Stomach (tissue), 8 donors: ENCODE measurements at regions not wholly inside any gene's neighbourhood (a gene's known extent, or its start where the extent isn't known, plus 50 kb on each side); places are given as distances from the start of the nearest gene placed in this dataset.

Experiments
- DNase-seq, 2 donors: peaks; one replicate each; pipeline versions ENCODE4 v3.0.0 to v3.0.0-alpha.2; 2013 to 2019
- H3K27ac ChIP-seq, 5 donors: fragments of 200-600 bp in 4 of 5; sonication (generic) in 4 of 5; one replicate each; pipeline ENCODE4 v1.5.1; 2013 to 2019; ENCODE audit warnings: mild to moderate bottlenecking in 1 of 5, moderate library complexity in 1 of 5
- H3K27me3 ChIP-seq, 3 donors: fragments of 200-600 bp; sonication (generic); one replicate each; pipeline ENCODE4 v1.5.1; 2017 to 2019; ENCODE audit warnings: mixed run types in 1 of 3
- H3K36me3 ChIP-seq, 4 donors: fragments of 200-600 bp; sonication (generic); 1 replicate in 3 of 4; 2 replicates in 1 of 4; pipeline ENCODE4 v1.5.1; 2016 to 2019
- H3K4me1 ChIP-seq, 4 donors: fragments of 200-600 bp; sonication (generic); one replicate each; pipeline ENCODE4 v1.5.1; 2016 to 2019
- H3K4me3 ChIP-seq, 4 donors: fragments of 200-600 bp; sonication (generic) in 3 of 4; one replicate each; pipeline ENCODE4 v1.5.1; 2016 to 2019; ENCODE audit warnings: mild to moderate bottlenecking in 1 of 4
- H3K9me3 ChIP-seq, 4 donors: fragments of 200-600 bp; sonication (generic); one replicate each; pipeline ENCODE4 v1.5.1; 2016 to 2019
- EP300 ChIP-seq: sonication (generic); formaldehyde crosslinking; IDR thresholded peaks from one replicate; pipeline ENCODE4 v1.6.1; 2017; ENCODE audit warnings: antibody characterized with exemption
- POLR2A ChIP-seq, 4 donors: fragments of 450-650 bp; IDR thresholded peaks; one replicate each; pipeline ENCODE4 v1.6.1; 2016; ENCODE audit warnings: antibody characterized with exemption in 4 of 4, control low read depth in 2 of 4, mild to moderate bottlenecking in 1 of 4, moderate library complexity in 1 of 4
- POLR2AphosphoS5 ChIP-seq, 3 donors: sonication (generic); formaldehyde crosslinking; IDR thresholded peaks; one replicate each; pipeline ENCODE4 v1.6.1; 2016; ENCODE audit warnings: antibody characterized with exemption in 3 of 3
- WGBS, 5 donors: extraction: QIAGEN DNeasy Blood & Tissue Kit in 3 of 5; methylation state at CpG; one replicate each; pipeline versions ENCODE4 v1.1.5 to v1.1.7; 2013 to 2018; 5-methylcytosine and 5-hydroxymethylcytosine counted together
- intact Hi-C: fragments of 100-400 bp; cut with DNase I; formaldehyde crosslinking; loops from one replicate; pipeline ENCODE4 v1.15.1; 2023; ENCODE audit warnings: low total_unique reads
- TF ChIP-seq, protein P1 (sequence below), 7 experiments: fragments of 450-650 bp in 4 of 7; fragments of 200-600 bp in 3 of 7; sonication (generic) in 3 of 7; IDR thresholded peaks; one replicate each; pipeline ENCODE4 v1.5.1; 2016 to 2019; ENCODE audit warnings: antibody characterized with exemption in 7 of 7, control low read depth in 2 of 7, mild to moderate bottlenecking in 1 of 7
- donor health status: healthy with polysubstance abuse.
- donor health status: Bipolar disorder and iron deficiency.
- donor health status: healthy.

GRCh38 chr2:223418131-223418530 is 184.0 kb downstream of the SCG2 start:
- WGBS, 5 donors: 46 to 70% (median 54%) methylated on average over 6 of the region's 6 CpGs
- TF ChIP-seq EP300: no peak
- TF ChIP-seq POLR2AphosphoS5 (IDR thresholded peaks at IDR 0.05): no peak
- TF ChIP-seq, protein P1, sequence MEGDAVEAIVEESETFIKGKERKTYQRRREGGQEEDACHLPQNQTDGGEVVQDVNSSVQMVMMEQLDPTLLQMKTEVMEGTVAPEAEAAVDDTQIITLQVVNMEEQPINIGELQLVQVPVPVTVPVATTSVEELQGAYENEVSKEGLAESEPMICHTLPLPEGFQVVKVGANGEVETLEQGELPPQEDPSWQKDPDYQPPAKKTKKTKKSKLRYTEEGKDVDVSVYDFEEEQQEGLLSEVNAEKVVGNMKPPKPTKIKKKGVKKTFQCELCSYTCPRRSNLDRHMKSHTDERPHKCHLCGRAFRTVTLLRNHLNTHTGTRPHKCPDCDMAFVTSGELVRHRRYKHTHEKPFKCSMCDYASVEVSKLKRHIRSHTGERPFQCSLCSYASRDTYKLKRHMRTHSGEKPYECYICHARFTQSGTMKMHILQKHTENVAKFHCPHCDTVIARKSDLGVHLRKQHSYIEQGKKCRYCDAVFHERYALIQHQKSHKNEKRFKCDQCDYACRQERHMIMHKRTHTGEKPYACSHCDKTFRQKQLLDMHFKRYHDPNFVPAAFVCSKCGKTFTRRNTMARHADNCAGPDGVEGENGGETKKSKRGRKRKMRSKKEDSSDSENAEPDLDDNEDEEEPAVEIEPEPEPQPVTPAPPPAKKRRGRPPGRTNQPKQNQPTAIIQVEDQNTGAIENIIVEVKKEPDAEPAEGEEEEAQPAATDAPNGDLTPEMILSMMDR (IDR thresholded peaks at IDR 0.05): no peak
- no peak for TF ChIP-seq POLR2A (IDR thresholded peaks at IDR 0.05)

DNA sequence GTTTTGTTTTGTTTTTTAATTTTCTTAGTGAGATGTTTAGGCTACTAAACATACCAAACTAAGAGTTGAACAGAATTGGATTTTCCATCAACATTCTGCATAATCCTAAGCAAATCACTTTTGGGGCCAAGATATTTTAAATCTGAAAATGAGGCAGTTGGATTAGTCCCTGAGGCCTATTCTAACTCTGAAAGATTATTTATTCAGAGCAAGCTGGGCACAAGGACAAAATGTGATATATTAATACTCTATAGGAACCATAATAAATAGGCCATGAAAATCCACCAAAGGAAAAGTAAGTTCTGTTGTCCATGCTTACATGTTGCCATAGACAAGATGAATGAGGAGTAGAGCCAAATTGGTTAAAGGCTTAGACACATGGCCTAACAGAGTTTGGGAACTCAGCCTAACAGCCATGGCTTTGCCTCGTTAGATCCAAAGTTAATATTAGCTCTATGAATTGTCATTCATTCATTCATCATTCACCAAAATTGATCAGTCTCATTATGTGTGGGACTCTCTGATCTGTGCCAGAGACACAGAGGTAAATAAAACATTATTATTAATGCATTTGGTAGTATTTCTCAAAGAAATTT is 183.5 kb downstream of the SCG2 start:
- Histone ChIP-seq H3K27ac (peak overlapping the region in 1 of 5 donors; percentile 3), H3K4me3 (no peak overlapping the region), H3K9me3 (no peaks in the 10 kb centered on the region), H3K4me1 (peaks cover 0 to 7% (median 0%) of the 10 kb centered on the region in 4 donors), H3K36me3 (no peaks in the 10 kb centered on the region), H3K27me3 (no peaks in the 10 kb centered on the region)
- DNase-seq: peak in 1 of 2 donors; percentile 11
- TF ChIP-seq POLR2A (IDR thresholded peaks at IDR 0.05) (no peak), EP300 (no peak), POLR2AphosphoS5 (IDR thresholded peaks at IDR 0.05) (no peak)
- TF ChIP-seq, protein P1 (IDR thresholded peaks at IDR 0.05): no peak
- WGBS, 5 donors: 22 to 54% (median 40%) methylated on average over 1 of the region's 1 CpG
- intact Hi-C loops: no loop called here

More at GRCh38 chr2:223418131-223418530, 184.0 kb downstream of the SCG2 start:
- intact Hi-C loops: no loop called here
- peaks cover 0 to 7% (median 0%) of the 10 kb centered on the region in 4 donors for H3K4me1 ChIP-seq
- no peaks in the 10 kb centered on the region for H3K9me3 ChIP-seq
- H3K4me3 ChIP-seq: no peak overlapping the region
- peak overlapping the region in 1 of 5 donors; percentile 3 for H3K27ac ChIP-seq
- no peaks in the 10 kb centered on the region for H3K36me3 ChIP-seq
- no peaks in the 10 kb centered on the region for H3K27me3 ChIP-seq
- peak in 1 of 2 donors; percentile 25 for DNase-seq

DNA sequence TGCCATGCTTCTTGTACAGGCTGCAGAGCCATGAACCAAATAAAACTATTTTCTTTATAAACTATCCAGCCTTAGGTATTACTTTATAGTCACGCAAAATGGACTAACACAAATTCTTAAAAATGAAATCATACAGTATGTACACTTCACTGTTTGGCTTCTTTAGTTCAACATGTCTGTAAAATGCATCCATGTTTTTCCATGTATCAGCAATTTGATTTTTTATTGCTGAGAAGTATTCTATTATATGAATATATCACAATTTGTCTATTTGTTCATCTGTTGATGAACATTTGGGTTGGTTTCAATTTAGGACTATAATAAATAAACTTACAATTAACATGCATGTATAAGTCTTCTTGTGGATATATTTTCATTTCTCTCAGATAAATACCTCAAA is 182.1 kb downstream of the SCG2 start:
- intact Hi-C loops: no loop called here
- H3K27me3 ChIP-seq: no peaks in the 10 kb centered on the region
- H3K36me3 ChIP-seq: no peaks in the 10 kb centered on the region
- 83 to 92% (median 89%) methylated on average over 1 of the region's 1 CpG for WGBS, 5 donors
- H3K4me3 ChIP-seq: no peak overlapping the region
- H3K4me1 ChIP-seq: peaks cover 0 to under 1% (median 0%) of the 10 kb centered on the region in 4 donors
- DNase-seq: no peak
- TF ChIP-seq, protein P1 (IDR thresholded peaks at IDR 0.05): no peak
- TF ChIP-seq POLR2AphosphoS5 (IDR thresholded peaks at IDR 0.05) (no peak), EP300 (no peak), POLR2A (IDR thresholded peaks at IDR 0.05) (no peak)
- H3K27ac ChIP-seq: no peak overlapping the region
- no peaks in the 10 kb centered on the region for H3K9me3 ChIP-seq

GRCh38 chr2:223431479-223431878 is 170.7 kb downstream of the SCG2 start:
- no peak overlapping the region for H3K27ac ChIP-seq
- H3K36me3 ChIP-seq: no peaks in the 10 kb centered on the region
- TF ChIP-seq POLR2AphosphoS5 (IDR thresholded peaks at IDR 0.05) (no peak), EP300 (no peak)
- no peaks in the 10 kb centered on the region for H3K4me1 ChIP-seq
- intact Hi-C loops: no loop called here
- no peak for DNase-seq
- no peaks in the 10 kb centered on the region for H3K9me3 ChIP-seq
- 25 to 67% (median 52%) methylated on average over 1 of the region's 1 CpG for WGBS, 5 donors
- H3K4me3 ChIP-seq: no peak overlapping the region
- no peaks in the 10 kb centered on the region for H3K27me3 ChIP-seq

DNA sequence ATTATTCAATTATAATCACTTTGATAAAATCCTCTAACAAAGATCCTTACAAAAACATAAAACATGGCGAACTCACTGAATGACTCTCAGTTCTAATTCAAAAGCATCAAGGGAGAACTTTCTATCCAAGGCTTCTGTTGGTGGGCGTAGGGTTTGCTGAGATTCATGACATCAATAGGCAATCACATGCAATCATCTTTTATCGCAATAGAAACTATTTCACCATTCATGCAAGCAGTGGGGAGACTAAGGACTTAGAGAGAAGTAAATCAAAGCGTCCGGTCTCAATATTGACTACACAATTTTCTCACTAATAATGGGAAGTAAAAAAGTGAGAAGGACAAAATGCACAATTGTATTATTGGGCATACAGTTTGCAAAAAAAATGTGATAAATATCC is 168.7 kb downstream of the SCG2 start:
- intact Hi-C loops: no loop called here
- TF ChIP-seq POLR2A (IDR thresholded peaks at IDR 0.05) (no peak), EP300 (no peak), POLR2AphosphoS5 (IDR thresholded peaks at IDR 0.05) (no peak)
- TF ChIP-seq, protein P1 (IDR thresholded peaks at IDR 0.05): no peak
- no peak overlapping the region for H3K4me3 ChIP-seq
- H3K4me1 ChIP-seq: no peaks in the 10 kb centered on the region
- no peak for DNase-seq
- H3K27ac ChIP-seq: no peak overlapping the region
- H3K36me3 ChIP-seq: no peaks in the 10 kb centered on the region
- H3K9me3 ChIP-seq: no peaks in the 10 kb centered on the region
- WGBS, 5 donors: 73 to 92% (median 85%) methylated on average over 5 of the region's 5 CpGs
- H3K27me3 ChIP-seq: no peaks in the 10 kb centered on the region
